Mucosa of descending colon (tissue), 3 donors: ENCODE measurements at regions not wholly inside any gene's neighbourhood (a gene's known extent, or its start where the extent isn't known, plus 50 kb on each side); places are given as distances from the start of the nearest gene placed in this dataset.

Experiments used
- ATAC-seq: fragments of 200-7000 bp; cut with Tn5 transposase; one replicate; pipeline ENCODE4 v1.9.1; 2020; ENCODE audit warnings: mild to moderate bottlenecking, moderate library complexity
- DNase-seq, 3 donors: peaks; one replicate each; pipeline ENCODE4 v3.0.0-alpha.2; 2020
- H3K36me3 ChIP-seq: fragments of 200-600 bp; one replicate; pipeline ENCODE4 v1.8.0; 2021; ENCODE audit warnings: low read depth, mild to moderate bottlenecking
- H3K4me1 ChIP-seq: fragments of 200-600 bp; one replicate; pipeline ENCODE4 v1.8.0; 2021; ENCODE audit warnings: low read depth, mild to moderate bottlenecking
- H3K4me3 ChIP-seq: fragments of 200-600 bp; one replicate; pipeline ENCODE4 v1.8.0; 2021; ENCODE audit warnings: mild to moderate bottlenecking
- H3K9me3 ChIP-seq: fragments of 200-600 bp; one replicate; pipeline ENCODE4 v1.8.0; 2021; ENCODE audit warnings: mild to moderate bottlenecking
- intact Hi-C, 2 donors: fragments of 100-400 bp; cut with DNase I in 1 of 2; cut with micrococcal nuclease in 1 of 2; formaldehyde crosslinking; loops; one replicate each; pipeline versions ENCODE4 v1.11.0 to v1.11.1; 2022; cut with DNase I, micrococcal nuclease
- TF ChIP-seq, protein P1 (sequence below): fragments of 200-600 bp; IDR thresholded peaks from one replicate; pipeline ENCODE4 v1.8.0; 2022; ENCODE audit warnings: antibody characterized with exemption, mild to moderate bottlenecking
- donor health status: DM: no; HTN: no; CAD: no; lungs with moderate emphysema.
- donor health status: DM: no; HTN: no; CAD: no.
- donor health status: DM: no; HTN: yes; CAD: no.

DNA sequence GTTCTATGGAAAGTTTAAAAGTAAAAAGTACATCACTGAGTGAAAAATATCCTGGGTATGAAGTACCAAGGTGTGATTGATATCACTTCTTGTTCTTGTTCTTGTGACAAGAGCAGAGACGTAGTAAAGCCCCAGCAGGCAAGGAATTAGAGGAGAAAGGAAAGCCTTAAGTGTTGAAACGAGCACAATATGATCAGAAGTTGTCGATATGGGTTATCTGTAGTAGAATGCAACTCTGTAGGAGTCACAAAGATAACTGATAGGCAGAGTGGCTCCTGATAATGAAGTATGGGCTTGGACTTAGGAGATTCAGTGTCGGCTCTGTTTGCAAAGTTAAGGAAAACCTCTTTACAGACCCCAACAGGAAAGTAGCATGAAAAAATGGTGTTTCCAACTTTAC lies 1179.1 kb downstream of the DTWD2 start:
- H3K4me3 ChIP-seq = no peak overlapping the region
- ATAC-seq (no peak), DNase-seq (no peak)
- no peaks in the 10 kb centered on the region for H3K4me1 ChIP-seq
- TF ChIP-seq, protein P1, sequence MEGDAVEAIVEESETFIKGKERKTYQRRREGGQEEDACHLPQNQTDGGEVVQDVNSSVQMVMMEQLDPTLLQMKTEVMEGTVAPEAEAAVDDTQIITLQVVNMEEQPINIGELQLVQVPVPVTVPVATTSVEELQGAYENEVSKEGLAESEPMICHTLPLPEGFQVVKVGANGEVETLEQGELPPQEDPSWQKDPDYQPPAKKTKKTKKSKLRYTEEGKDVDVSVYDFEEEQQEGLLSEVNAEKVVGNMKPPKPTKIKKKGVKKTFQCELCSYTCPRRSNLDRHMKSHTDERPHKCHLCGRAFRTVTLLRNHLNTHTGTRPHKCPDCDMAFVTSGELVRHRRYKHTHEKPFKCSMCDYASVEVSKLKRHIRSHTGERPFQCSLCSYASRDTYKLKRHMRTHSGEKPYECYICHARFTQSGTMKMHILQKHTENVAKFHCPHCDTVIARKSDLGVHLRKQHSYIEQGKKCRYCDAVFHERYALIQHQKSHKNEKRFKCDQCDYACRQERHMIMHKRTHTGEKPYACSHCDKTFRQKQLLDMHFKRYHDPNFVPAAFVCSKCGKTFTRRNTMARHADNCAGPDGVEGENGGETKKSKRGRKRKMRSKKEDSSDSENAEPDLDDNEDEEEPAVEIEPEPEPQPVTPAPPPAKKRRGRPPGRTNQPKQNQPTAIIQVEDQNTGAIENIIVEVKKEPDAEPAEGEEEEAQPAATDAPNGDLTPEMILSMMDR = no peak
- H3K9me3 ChIP-seq = no peaks in the 10 kb centered on the region
- no peaks in the 10 kb centered on the region for H3K36me3 ChIP-seq
- intact Hi-C loops = no loop called here

DNA sequence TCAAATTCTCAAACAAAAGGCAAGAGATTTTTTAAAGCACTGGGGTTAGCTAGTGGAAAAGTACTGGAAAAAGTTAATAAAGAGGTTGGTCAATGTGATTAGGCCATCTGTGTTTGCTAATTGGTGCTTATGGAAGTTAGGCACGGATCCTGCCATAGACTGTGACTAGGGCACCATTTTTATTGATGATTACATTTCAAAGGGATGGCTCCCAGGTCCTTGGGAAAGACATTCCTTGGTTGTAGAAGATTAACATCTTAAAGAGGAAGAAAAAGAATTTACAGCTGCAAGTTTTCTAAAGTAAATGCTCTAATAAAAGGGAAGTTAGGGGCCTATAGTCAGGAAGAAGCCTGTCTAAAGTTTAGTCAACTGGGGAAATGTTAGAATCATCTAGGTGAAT lies 1183.3 kb downstream of the DTWD2 start:
- H3K4me1 ChIP-seq = no peaks in the 10 kb centered on the region
- no peak for ATAC-seq
- H3K36me3 ChIP-seq = no peaks in the 10 kb centered on the region
- H3K4me3 ChIP-seq = no peak overlapping the region
- TF ChIP-seq, protein P1 = no peak
- intact Hi-C loops = no loop called here
- no peak for DNase-seq
- no peaks in the 10 kb centered on the region for H3K9me3 ChIP-seq

DNA sequence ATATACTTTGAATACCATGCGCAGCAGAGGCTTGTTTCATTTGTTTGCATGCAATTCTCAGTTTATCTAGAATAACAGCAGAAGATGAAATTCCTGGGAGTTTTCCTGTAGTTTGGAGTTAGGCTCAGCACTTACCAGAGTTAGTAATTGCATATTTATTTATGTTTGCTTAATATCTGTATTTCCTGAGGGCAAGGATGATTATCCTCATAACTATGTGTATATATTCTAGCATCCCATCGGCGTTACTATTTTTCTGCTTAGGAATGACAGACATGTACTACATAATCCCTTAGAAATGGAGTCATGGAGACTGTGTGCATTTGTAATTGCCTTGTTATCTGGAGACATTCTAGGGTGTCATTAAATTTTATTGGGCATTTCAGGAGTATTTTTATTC lies 1184.8 kb downstream of the DTWD2 start:
- ATAC-seq (no peak), DNase-seq (no peak)
- intact Hi-C loops = no loop called here
- no peaks in the 10 kb centered on the region for H3K9me3 ChIP-seq
- TF ChIP-seq, protein P1 = no peak
- no peak overlapping the region for H3K4me3 ChIP-seq
- no peaks in the 10 kb centered on the region for H3K36me3 ChIP-seq
- H3K4me1 ChIP-seq = no peaks in the 10 kb centered on the region

DNA sequence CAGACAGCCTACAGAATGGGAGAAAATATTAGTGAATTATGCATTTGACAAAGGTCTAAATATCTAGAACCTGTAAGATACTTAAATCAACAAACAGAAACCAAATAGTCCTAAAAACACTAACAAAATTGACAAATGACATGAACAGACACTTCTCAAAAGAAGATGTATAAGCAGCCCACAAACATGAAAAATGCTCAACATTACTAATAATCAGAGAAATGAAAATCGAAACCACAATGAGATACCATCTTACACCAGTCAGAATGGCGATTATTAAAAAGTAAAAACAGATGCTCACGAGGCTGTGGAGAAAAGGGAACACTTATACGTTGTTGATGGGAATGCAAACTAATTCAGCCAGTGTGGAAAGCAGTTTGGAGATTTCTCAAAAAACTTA lies 1186.8 kb downstream of the DTWD2 start:
- TF ChIP-seq, protein P1 = no peak
- Histone ChIP-seq H3K9me3 (no peaks in the 10 kb centered on the region), H3K36me3 (no peaks in the 10 kb centered on the region), H3K4me1 (no peaks in the 10 kb centered on the region), H3K4me3 (no peak overlapping the region)
- no peak for DNase-seq
- intact Hi-C loops = no loop called here
- no peak for ATAC-seq

DNA sequence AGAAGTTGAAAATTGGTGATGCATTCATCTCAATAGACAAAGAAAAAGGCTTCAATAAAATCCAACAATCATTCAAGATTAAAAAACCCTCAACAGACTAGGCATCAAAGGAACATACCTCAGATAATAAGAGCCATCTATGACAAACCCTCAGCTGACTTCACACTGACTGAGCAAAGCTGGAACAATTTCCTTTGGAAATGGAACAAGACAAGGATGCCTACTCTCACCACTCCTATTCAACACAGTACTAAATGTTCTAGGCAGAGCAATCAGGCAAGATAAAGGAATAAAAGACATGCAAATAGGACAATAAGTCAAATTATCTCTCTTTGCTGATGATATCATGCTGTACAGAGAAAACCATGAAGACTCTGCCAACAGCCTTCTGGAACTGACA lies 1188.1 kb downstream of the DTWD2 start:
- H3K4me3 ChIP-seq = no peak overlapping the region
- no peaks in the 10 kb centered on the region for H3K36me3 ChIP-seq
- DNase-seq (no peak), ATAC-seq (no peak)
- TF ChIP-seq, protein P1 = no peak
- no peaks in the 10 kb centered on the region for H3K4me1 ChIP-seq
- intact Hi-C loops = no loop called here
- H3K9me3 ChIP-seq = no peaks in the 10 kb centered on the region

DNA sequence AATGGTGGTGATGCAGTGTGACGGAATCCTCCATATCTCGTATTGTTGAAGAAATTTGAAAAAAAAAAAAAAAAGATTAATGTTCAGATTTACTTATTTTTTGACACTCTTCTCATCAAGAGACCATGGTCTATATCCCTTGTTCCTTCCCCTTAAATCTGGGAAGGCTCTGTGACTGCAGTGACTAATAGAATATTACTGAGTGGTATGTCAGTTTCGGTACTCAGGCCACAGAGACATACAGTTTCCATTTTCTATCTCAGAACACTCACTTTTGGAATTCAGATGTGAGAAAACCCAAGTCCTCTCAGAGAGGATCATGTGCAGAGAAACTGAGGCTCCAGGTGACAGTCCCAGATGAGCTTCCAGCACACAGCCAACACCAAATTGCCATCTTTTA lies 1193.5 kb downstream of the DTWD2 start:
- Histone ChIP-seq H3K36me3 (no peaks in the 10 kb centered on the region), H3K4me1 (no peaks in the 10 kb centered on the region), H3K4me3 (no peak overlapping the region), H3K9me3 (no peaks in the 10 kb centered on the region)
- no peak for DNase-seq
- no peak for ATAC-seq
- TF ChIP-seq, protein P1 = no peak
- intact Hi-C loops = no loop called here
